CD4-positive, alpha-beta T cell (primary cell): ENCODE measurements at regions not wholly inside any gene's neighbourhood (a gene's known extent, or its start where the extent isn't known, plus 50 kb on each side); places are given as distances from the start of the nearest gene placed in this dataset.

ENCODE experiments used
- ATAC-seq: fragments of 200-7000 bp; cut with Tn5 transposase; one replicate; pipeline ENCODE4 v1.10.0; 2022; ENCODE audit warnings: mild to moderate bottlenecking; ENCODE audit not compliant: poor library complexity
- CTCF ChIA-PET: fragments of 350-600 bp; sonication (Branson Sonifier 250); formaldehyde crosslinking; loops from one replicate; lab custom pipeline; 2021; ENCODE audit warnings: antibody characterized with exemption, inconsistent platforms; lab: Charles Lee
- POLR2A ChIA-PET: fragments of 350-600 bp; sonication (Branson Sonifier 250); formaldehyde crosslinking; loops from one replicate; lab custom pipeline; 2021; ENCODE audit warnings: antibody characterized with exemption, inconsistent platforms; lab: Charles Lee
- DNase-seq, 14 experiments: peaks; one replicate each; pipeline ENCODE4 v3.0.0-alpha.2; 2013 to 2020; ENCODE audit warnings: mixed read lengths in 2 of 14
- H3K27ac ChIP-seq, 2 donors: one replicate each; pipeline versions ENCODE4 v1.5.1 to v1.7.0; 2013; ENCODE audit warnings: low read length in 2 of 2, low read depth in 1 of 2, mild to moderate bottlenecking in 1 of 2
- H3K27me3 ChIP-seq, 2 experiments: 1 replicate in 1 of 2; 2 replicates in 1 of 2; pipeline versions ENCODE4 v1.6.1 to v1.7.0; 2013; ENCODE audit warnings: low read length in 2 of 2, control low read depth in 1 of 2, mild to moderate bottlenecking in 1 of 2, moderate library complexity in 1 of 2; ENCODE audit not compliant: insufficient read depth in 2 of 2, control insufficient read depth in 1 of 2
- H3K36me3 ChIP-seq: one replicate; pipeline ENCODE4 v1.6.1; 2013; ENCODE audit warnings: low read length, control low read depth; ENCODE audit not compliant: insufficient read depth
- H3K4me1 ChIP-seq: one replicate; pipeline ENCODE4 v1.6.1; 2013; ENCODE audit warnings: low read length, control low read depth; ENCODE audit not compliant: insufficient read depth
- H3K4me3 ChIP-seq: one replicate; pipeline ENCODE4 v1.5.1; 2013; ENCODE audit warnings: mild to moderate bottlenecking, low read length, moderate library complexity
- H3K9me3 ChIP-seq, 2 experiments: 1 replicate in 1 of 2; 2 replicates in 1 of 2; pipeline versions ENCODE4 v1.6.1 to v1.7.0; 2013; ENCODE audit warnings: low read length in 2 of 2, mild to moderate bottlenecking in 2 of 2, control low read depth in 1 of 2, moderate library complexity in 1 of 2; ENCODE audit not compliant: control insufficient read depth in 1 of 2, insufficient read depth in 1 of 2
- H3K27ac Mint-ChIP-seq: one replicate; pipeline ENCODE4 v1.8.0; 2020; ENCODE audit warnings: mixed read lengths
- H3K27me3 Mint-ChIP-seq: one replicate; pipeline ENCODE4 v1.8.0; 2021; ENCODE audit warnings: mixed read lengths
- H3K36me3 Mint-ChIP-seq: one replicate; pipeline ENCODE4 v1.8.0; 2021; ENCODE audit warnings: low read depth, mixed read lengths
- H3K4me1 Mint-ChIP-seq: one replicate; pipeline ENCODE4 v1.8.0; 2021; ENCODE audit warnings: low read depth, mixed read lengths
- H3K4me3 Mint-ChIP-seq: one replicate; pipeline ENCODE4 v1.8.0; 2020; ENCODE audit warnings: mild to moderate bottlenecking, mixed read lengths
- H3K9me3 Mint-ChIP-seq: one replicate; pipeline ENCODE4 v1.8.0; 2020; ENCODE audit warnings: mixed read lengths
- CTCF ChIP-seq: fragments of 200-600 bp; IDR thresholded peaks from one replicate; pipeline ENCODE4 v1.8.0; 2022; ENCODE audit warnings: antibody characterized with exemption, mild to moderate bottlenecking
- intact Hi-C, 2 experiments: fragments of 100-400 bp; cut with DNase I in 1 of 2; cut with micrococcal nuclease in 1 of 2; formaldehyde crosslinking; loops; one replicate each; pipeline versions ENCODE4 v1.15.1 to v1.9.0; 2023 to 2025; cut with DNase I, micrococcal nuclease

- Mint-ChIP-seq H3K9me3 (no peaks in the 10 kb centered on the region), H3K27ac (no peak overlapping the region), H3K4me3 (peak overlapping the region; percentile 44), H3K4me1 (peaks cover 6% of the 10 kb centered on the region), H3K36me3 (no peaks in the 10 kb centered on the region), H3K27me3 (no peaks in the 10 kb centered on the region)
- Histone ChIP-seq H3K36me3 (no peaks in the 10 kb centered on the region), H3K27me3 (no peaks in the 10 kb centered on the region), H3K27ac (no peak overlapping the region), H3K9me3 (peaks cover 0 to 3% of the 10 kb centered on the region in 2 experiments), H3K4me3 (no peak overlapping the region), H3K4me1 (no peaks in the 10 kb centered on the region)
- TF ChIP-seq CTCF, result no peak
- ChIA-PET POLR2A (no interaction called here), CTCF (no interaction called here)
- intact Hi-C loops, result no loop called here
- ATAC-seq (no peak), DNase-seq (no peak)
Measured at GRCh38 chr3:484341-484740, 287.8 kb downstream of the CHL1 start.

- intact Hi-C loops, result no loop called here
- DNase-seq (no peak), ATAC-seq (no peak)
Measured at GRCh38 chr3:487614-488013, 291.1 kb downstream of the CHL1 start.

GRCh38 chr3:492586-493316 lies 296.2 kb downstream of the CHL1 start:
- Histone ChIP-seq H3K36me3 (no peaks in the 10 kb centered on the region), H3K27me3 (no peaks in the 10 kb centered on the region), H3K4me1 (no peaks in the 10 kb centered on the region), H3K27ac (no peak overlapping the region), H3K4me3 (no peak overlapping the region), H3K9me3 (no peaks in the 10 kb centered on the region)
- TF ChIP-seq CTCF, result no peak
- Mint-ChIP-seq H3K27me3 (no peaks in the 10 kb centered on the region), H3K4me3 (no peak overlapping the region), H3K9me3 (no peaks in the 10 kb centered on the region), H3K27ac (no peak overlapping the region), H3K4me1 (no peaks in the 10 kb centered on the region), H3K36me3 (no peaks in the 10 kb centered on the region)
- DNase-seq (no peak), ATAC-seq (no peak)
- ChIA-PET CTCF (no interaction called here), POLR2A (no interaction called here)
- intact Hi-C loops, result no loop called here

More at GRCh38 chr3:487614-488013, 291.1 kb downstream of the CHL1 start:
- Mint-ChIP-seq H3K9me3 (no peaks in the 10 kb centered on the region), H3K27ac (no peak overlapping the region), H3K36me3 (no peaks in the 10 kb centered on the region), H3K4me3 (no peak overlapping the region), H3K4me1 (peaks cover 6% of the 10 kb centered on the region), H3K27me3 (no peaks in the 10 kb centered on the region)
- Histone ChIP-seq H3K36me3 (no peaks in the 10 kb centered on the region), H3K27ac (no peak overlapping the region), H3K4me3 (no peak overlapping the region), H3K27me3 (no peaks in the 10 kb centered on the region), H3K4me1 (no peaks in the 10 kb centered on the region), H3K9me3 (no peaks in the 10 kb centered on the region)
- CTCF ChIA-PET, result no interaction called here
- no peak for TF ChIP-seq CTCF
- POLR2A ChIA-PET, result no interaction called here
